Activated CD4-positive, alpha-beta T cell treated with anti-CD3 and anti-CD28 coated beads, Interleukin-2, amount 50 U/mL, for 16 hours (primary cell): ENCODE measurements at regions not wholly inside any gene's neighbourhood (a gene's known extent, or its start where the extent isn't known, plus 50 kb on each side); places are given as distances from the start of the nearest gene placed in this dataset.

Experiments used
- DNase-seq: peaks from one replicate; pipeline ENCODE4 v3.0.0-alpha.2; 2020

- no peak for DNase-seq
Measured at GRCh38 chr5:143554918-143555477, 151.5 kb upstream of the NR3C1 start.

GRCh38 chr5:143554187-143554717 lies 150.8 kb upstream of the NR3C1 start:
- no peak for DNase-seq

GRCh38 chr5:143552680-143553079 lies 149.2 kb upstream of the NR3C1 start:
- no peak for DNase-seq

GRCh38 chr5:143551820-143552251 lies 148.3 kb upstream of the NR3C1 start:
- DNase-seq, result no peak

GRCh38 chr5:143550986-143551630 lies 147.6 kb upstream of the NR3C1 start:
- no peak for DNase-seq

- no peak for DNase-seq
Measured at GRCh38 chr5:143547342-143547741, 143.9 kb upstream of the NR3C1 start.

GRCh38 chr5:143546394-143546793 lies 142.9 kb upstream of the NR3C1 start:
- DNase-seq, result no peak

- DNase-seq, result no peak
Measured at GRCh38 chr5:143544606-143545005, 141.1 kb upstream of the NR3C1 start.

- no peak for DNase-seq
Measured at GRCh38 chr5:143543358-143544255, 140.1 kb upstream of the NR3C1 start.

- DNase-seq, result no peak
Measured at GRCh38 chr5:143542798-143543144, 139.3 kb upstream of the NR3C1 start.

- no peak for DNase-seq
Measured at GRCh38 chr5:143541943-143542797, 138.7 kb upstream of the NR3C1 start.

- DNase-seq, result no peak
Measured at GRCh38 chr5:143539742-143540141, 136.3 kb upstream of the NR3C1 start.

GRCh38 chr5:143537056-143537455 lies 133.6 kb upstream of the NR3C1 start:
- no peak for DNase-seq

- no peak for DNase-seq
Measured at GRCh38 chr5:143536364-143536763, 132.9 kb upstream of the NR3C1 start.

GRCh38 chr5:143534761-143535154 lies 131.3 kb upstream of the NR3C1 start:
- no peak for DNase-seq

GRCh38 chr5:143533978-143534760 lies 130.7 kb upstream of the NR3C1 start:
- no peak for DNase-seq

GRCh38 chr5:143533475-143533874 lies 130.0 kb upstream of the NR3C1 start:
- DNase-seq, result no peak

GRCh38 chr5:143527808-143528207 lies 124.3 kb upstream of the NR3C1 start:
- DNase-seq, result no peak

- no peak for DNase-seq
Measured at GRCh38 chr5:143525176-143525575, 121.7 kb upstream of the NR3C1 start.

- DNase-seq, result no peak
Measured at GRCh38 chr5:143524338-143524945, 121.0 kb upstream of the NR3C1 start.

GRCh38 chr5:143521846-143522400 lies 118.4 kb upstream of the NR3C1 start:
- no peak for DNase-seq
